HG03521 (cell line): ENCODE measurements at regions not wholly inside any gene's neighbourhood (a gene's known extent, or its start where the extent isn't known, plus 50 kb on each side); places are given as distances from the start of the nearest gene placed in this dataset.
"Not testable (repeated sequence)": the region's sequence is repeated elsewhere in the genome, so short reads cannot be mapped to it uniquely, and the experiment has no call there.

Source experiments
- ATAC-seq: cut with Tn5 transposase; IDR thresholded peaks from one replicate; pipeline ENCODE4 v1.9.1; 2021; ENCODE audit warnings: mild to moderate bottlenecking, moderate library complexity; ENCODE audit not compliant: unreplicated experiment

GRCh38 chr13:110010404-110011138 lies 224.2 kb upstream of the IRS2 start:
- ATAC-seq: no peak

GRCh38 chr13:110008816-110009215 lies 222.4 kb upstream of the IRS2 start:
- no peak for ATAC-seq

- ATAC-seq: no peak
These were observed 219.9 kb upstream of the IRS2 start for GRCh38 chr13:110006304-110006703.

GRCh38 chr13:110005563-110005962 lies 219.2 kb upstream of the IRS2 start:
- ATAC-seq: no peak

- no peak for ATAC-seq
These were observed 218.4 kb upstream of the IRS2 start for GRCh38 chr13:110004814-110005213.

GRCh38 chr13:110001670-110002275 lies 215.4 kb upstream of the IRS2 start:
- no peak for ATAC-seq

GRCh38 chr13:110000534-110001345 lies 214.4 kb upstream of the IRS2 start:
- no peak for ATAC-seq

GRCh38 chr13:109999659-110000533 lies 213.5 kb upstream of the IRS2 start:
- ATAC-seq: no peak

GRCh38 chr13:109998684-109999533 lies 212.5 kb upstream of the IRS2 start:
- ATAC-seq: no peak

GRCh38 chr13:109998037-109998436 lies 211.7 kb upstream of the IRS2 start:
- ATAC-seq: no peak

- not testable (repeated sequence) for ATAC-seq
These were observed 210.7 kb upstream of the IRS2 start for GRCh38 chr13:109997056-109997595.

GRCh38 chr13:109996404-109996960 lies 210.1 kb upstream of the IRS2 start:
- ATAC-seq: no peak

GRCh38 chr13:109995578-109995977 lies 209.2 kb upstream of the IRS2 start:
- ATAC-seq: no peak

- no peak for ATAC-seq
These were observed 203.9 kb upstream of the IRS2 start for GRCh38 chr13:109990296-109990695.

- no peak for ATAC-seq
These were observed 203.3 kb upstream of the IRS2 start for GRCh38 chr13:109989686-109990085.

- no peak for ATAC-seq
These were observed 202.8 kb upstream of the IRS2 start for GRCh38 chr13:109989155-109989554.

- ATAC-seq: no peak
These were observed 200.5 kb upstream of the IRS2 start for GRCh38 chr13:109986851-109987250.

- no peak for ATAC-seq
These were observed 199.6 kb upstream of the IRS2 start for GRCh38 chr13:109985871-109986450.

- ATAC-seq: no peak
These were observed 197.1 kb upstream of the IRS2 start for GRCh38 chr13:109983447-109983846.
